GM13976 (cell line): ENCODE measurements at regions not wholly inside any gene's neighbourhood (a gene's known extent, or its start where the extent isn't known, plus 50 kb on each side); places are given as distances from the start of the nearest gene placed in this dataset.

Experiments used
- DNase-seq: peaks from one replicate; pipeline ENCODE4 v3.0.0; 2012; ENCODE audit warnings: low spot score
- CTCF ChIP-seq: IDR thresholded peaks from 2 replicates; pipeline ENCODE4 v1.5.1; 2012; ENCODE audit warnings: borderline replicate concordance, mild to moderate bottlenecking; ENCODE audit not compliant: insufficient read depth; ENCODE audit errors: extremely low read depth, missing control alignments, control extremely low read depth
- in situ Hi-C: fragments of 300-500 bp; cut with MboI; formaldehyde crosslinking; loops from one replicate; pipeline ENCODE4 v1.12.0; 2022; ENCODE audit warnings: low sequenced_read_pairs, mixed read lengths, inconsistent platforms; ENCODE audit not compliant: unreplicated experiment

- in situ Hi-C loops, result no loop called here
- no peak for DNase-seq
- TF ChIP-seq CTCF, result no peak
These were observed 555.2 kb downstream of the GABRG1 start for GRCh38 chr4:45568694-45569093.

- in situ Hi-C loops, result no loop called here
- DNase-seq, result no peak
- no peak for TF ChIP-seq CTCF
These were observed 556.8 kb downstream of the GABRG1 start for GRCh38 chr4:45566896-45567603.

- no peak for TF ChIP-seq CTCF
- DNase-seq, result no peak
- in situ Hi-C loops, result no loop called here
These were observed 569.4 kb downstream of the GABRG1 start for GRCh38 chr4:45554423-45554822.

- DNase-seq, result no peak
- TF ChIP-seq CTCF, result no peak
- in situ Hi-C loops, result no loop called here
These were observed 573.0 kb downstream of the GABRG1 start for GRCh38 chr4:45550766-45551366.

GRCh38 chr4:45539142-45539814 lies 584.6 kb downstream of the GABRG1 start:
- TF ChIP-seq CTCF, result no peak
- in situ Hi-C loops, result no loop called here
- no peak for DNase-seq

- no peak for TF ChIP-seq CTCF
- in situ Hi-C loops, result no loop called here
- DNase-seq, result no peak
These were observed 593.4 kb downstream of the GABRG1 start for GRCh38 chr4:45530498-45530897.
